ENCODE measurements at regions not wholly inside any gene's neighbourhood (a gene's known extent, or its start where the extent isn't known, plus 50 kb on each side); places are given as distances from the start of the nearest gene placed in this dataset.

GRCh38 chr2:103982691-103983090, 871.2 kb upstream of the POU3F3 start:
- TF ChIP-seq ELF1 (IDR thresholded peaks at IDR 0.05) = no peak
- TF ChIP-seq CTCF (IDR thresholded peaks at IDR 0.05) = no peak
